ENCODE measurements at regions not wholly inside any gene's neighbourhood (a gene's known extent, or its start where the extent isn't known, plus 50 kb on each side); places are given as distances from the start of the nearest gene placed in this dataset.
"Not testable (repeated sequence)": the region's sequence is repeated elsewhere in the genome, so short reads cannot be mapped to it uniquely, and the experiment has no call there.

- DNase-seq, result no peak
These were observed 129.0 kb upstream of the RUNX1 start for GRCh38 chr21:35178098-35178497.

DNA sequence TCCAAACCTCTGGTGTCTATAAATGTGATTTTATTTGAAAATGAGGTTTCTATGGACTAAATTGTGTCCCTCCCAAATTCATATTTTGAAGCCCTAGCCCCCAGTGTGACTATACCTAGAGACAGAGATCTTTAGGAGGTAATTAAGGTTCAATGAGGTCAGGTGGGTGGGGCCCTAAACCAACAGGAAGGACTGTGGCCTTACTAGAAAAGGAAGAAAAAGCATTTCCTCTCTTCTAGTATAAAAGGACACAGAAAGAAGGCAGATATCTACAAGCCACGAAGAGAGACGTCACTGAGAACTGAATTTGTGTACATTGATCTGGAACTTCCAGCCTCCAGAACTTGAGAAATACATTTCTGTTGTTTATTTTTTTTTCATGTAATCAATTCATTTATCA, 123.1 kb upstream of the RUNX1 start:
- DNase-seq, result no peak

GRCh38 chr21:35171385-35171784, 122.3 kb upstream of the RUNX1 start:
- DNase-seq, result no peak

GRCh38 chr21:35170818-35171217, 121.7 kb upstream of the RUNX1 start:
- no peak for DNase-seq

DNA sequence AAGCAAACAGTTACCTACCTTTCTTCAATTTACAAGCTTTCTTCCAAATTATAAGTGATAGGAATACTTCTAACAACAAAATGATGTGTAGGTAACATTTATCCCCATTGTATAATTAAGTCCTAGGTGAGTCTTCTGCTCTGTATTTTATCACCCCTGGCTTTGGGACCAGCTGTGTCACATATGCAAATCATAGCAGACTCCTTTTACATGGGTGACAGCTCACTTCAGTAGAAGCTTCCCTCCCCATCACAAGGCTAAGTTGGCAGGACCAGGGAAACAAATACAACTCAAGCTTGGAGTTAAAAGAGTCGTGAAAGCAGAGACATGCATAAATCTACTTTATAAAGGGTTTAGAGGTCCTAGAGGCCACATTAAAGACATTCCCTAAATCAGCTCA, 121.1 kb upstream of the RUNX1 start:
- no peak for DNase-seq

DNA sequence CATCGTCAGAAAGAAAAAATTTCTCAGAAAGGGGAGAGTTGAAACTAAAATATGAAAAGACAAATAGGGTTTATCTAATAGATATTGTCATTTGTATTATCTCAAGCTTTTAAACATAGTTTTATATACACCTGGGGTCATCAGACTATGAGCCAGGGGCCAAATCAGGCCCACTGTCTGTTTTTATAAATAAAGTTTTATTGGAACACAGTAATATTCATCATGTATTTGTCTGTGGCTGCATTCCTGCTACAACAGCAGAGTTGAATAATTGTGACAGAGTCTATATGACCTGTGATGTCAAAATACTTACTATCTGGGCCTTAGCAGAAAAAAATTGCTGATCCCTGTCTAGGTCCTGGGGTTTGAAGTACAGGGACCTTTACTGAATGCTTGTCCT, 120.5 kb upstream of the RUNX1 start:
- DNase-seq, result no peak

GRCh38 chr21:35168735-35169134, 119.6 kb upstream of the RUNX1 start:
- DNase-seq, result no peak

- no peak for DNase-seq
These were observed 115.9 kb upstream of the RUNX1 start for GRCh38 chr21:35164971-35165483.

GRCh38 chr21:35164380-35164779, 115.3 kb upstream of the RUNX1 start:
- DNase-seq, result no peak

- no peak for DNase-seq
These were observed 114.3 kb upstream of the RUNX1 start for GRCh38 chr21:35163411-35163810.

GRCh38 chr21:35162831-35163230, 113.7 kb upstream of the RUNX1 start:
- no peak for DNase-seq

GRCh38 chr21:35159881-35160280, 110.8 kb upstream of the RUNX1 start:
- DNase-seq, result no peak

DNA sequence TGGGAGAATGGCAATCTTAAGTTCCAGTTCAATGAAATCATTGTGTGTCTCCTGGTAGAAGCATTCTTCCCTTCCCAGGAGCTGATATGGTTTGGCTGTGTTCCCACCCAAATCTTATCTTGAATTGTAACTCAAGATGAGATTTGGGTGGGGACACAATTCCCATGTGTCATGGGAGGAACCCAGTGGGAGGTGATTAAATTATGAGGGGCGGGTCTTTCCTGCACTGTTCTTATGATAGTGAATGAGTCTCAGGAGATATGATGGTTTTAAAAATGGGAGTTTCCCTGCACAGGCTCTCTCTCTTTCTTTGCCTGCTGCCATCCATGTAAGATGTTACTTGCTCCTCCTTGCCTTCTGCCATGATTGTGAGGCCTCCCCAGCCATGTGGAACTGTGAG, 108.3 kb upstream of the RUNX1 start:
- not testable (repeated sequence) for DNase-seq

DNA sequence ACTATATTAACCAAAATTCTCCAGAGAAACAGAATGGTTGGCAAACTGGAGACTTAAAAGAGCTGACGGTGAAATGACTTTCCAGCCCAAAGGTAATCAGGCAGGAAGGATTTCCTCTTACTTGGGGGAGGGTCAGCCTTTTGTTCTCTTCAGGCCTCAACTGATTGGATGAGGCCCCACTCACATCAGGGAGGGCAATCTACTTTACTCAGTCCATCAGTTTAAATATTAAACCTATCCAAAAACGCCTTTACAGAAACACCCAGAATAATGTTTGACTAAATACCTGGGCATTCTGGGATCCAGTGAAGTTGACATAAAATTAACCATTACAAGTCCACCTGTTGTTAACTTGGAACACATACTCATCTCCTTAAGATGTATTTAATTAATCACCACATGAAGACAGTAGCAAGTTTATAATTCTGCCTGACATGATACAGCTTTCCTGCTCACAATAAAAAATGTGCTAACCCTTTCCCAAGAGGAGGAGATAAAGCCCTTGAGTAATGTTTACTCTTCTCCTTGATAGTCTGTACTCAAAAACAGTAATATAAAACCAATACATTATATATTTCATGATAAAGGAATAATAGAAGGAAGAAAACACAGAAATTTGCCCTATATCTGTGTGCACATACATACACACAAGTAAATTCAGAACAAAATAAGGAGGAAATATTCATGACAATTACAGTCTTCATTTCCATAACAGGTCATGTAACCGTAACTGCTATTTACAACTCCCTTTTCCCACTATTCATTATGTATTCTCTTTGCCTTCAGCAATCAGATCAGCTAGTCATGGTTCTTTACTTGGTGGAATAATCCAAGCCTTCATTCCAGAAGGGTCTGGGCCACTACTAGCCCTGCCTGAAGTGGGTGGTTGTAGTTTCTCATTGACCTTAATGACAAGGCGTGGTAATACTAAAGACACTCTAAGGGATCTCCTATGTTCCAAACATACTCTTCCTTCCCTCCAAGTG, 107.5 kb upstream of the RUNX1 start:
- no peak for DNase-seq

- DNase-seq, result no peak
These were observed 105.7 kb upstream of the RUNX1 start for GRCh38 chr21:35154788-35155187.

GRCh38 chr21:35153671-35154070, 104.6 kb upstream of the RUNX1 start:
- DNase-seq, result no peak

DNA sequence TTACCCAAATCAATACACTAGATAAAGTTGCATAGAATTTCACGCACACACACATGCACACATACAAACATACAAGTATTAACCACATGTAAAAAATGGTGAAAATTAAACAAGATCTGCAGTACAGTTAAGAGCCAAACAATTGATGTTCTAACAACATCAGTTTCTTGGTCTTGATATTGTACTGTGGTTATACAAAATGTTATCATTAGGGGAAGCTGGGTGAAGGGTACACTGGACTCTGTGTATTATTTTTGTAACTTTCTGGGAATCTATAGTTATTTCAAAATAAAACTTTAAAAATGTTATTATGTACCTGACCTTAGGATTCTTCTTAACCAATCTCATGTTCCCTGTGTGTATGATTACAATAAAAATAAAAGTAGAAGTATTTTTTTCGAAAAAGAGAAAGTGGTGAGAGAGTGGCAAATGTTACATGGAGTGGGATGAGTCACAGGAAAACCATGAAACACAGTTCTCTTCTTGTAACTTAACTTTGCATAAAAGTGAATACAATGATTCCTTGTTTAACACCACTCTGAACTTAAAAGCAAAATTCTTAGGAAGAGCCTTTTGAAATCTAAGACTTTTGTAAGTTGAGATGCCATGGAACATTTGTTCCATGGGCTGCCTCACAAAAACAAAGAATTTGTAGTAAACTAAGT, 101.6 kb upstream of the RUNX1 start:
- DNase-seq, result no peak

DNA sequence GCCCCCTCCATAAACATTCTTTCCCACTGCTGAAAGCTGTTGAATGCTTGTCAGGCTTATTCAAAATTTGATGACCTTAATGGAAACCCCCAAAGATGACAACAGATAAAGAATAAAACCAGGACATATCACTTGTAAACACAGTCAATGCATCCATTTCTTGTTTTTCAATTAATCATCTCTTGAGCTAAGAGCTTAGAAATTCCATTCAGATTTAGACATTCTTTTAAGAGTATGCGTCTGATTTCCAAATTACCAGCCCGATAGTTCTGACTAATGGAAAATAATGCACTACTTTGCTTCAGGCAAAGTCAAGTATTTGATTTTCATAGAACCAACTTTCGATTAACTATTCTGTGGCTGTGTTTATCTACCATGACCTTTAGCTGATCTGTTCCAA, 100.6 kb upstream of the RUNX1 start:
- no peak for DNase-seq

DNA sequence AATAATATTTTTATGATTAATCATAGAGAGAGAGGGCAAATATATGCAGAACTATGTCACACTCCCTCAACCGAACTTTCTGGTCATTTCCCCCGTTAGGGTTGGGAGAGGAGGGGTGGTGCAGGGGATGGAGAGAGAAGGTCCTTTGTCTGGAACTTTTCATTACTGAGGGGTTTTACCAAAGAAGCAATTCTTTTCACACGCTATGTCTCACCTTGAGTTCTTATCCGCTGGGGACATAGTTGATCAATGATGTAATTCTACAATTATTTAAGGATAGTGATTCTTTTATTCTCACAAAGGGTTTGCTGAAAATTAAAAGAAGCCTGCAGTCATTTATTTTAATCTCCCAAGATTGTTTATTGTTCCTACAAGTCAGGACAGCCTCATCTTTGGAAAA, 98.3 kb upstream of the RUNX1 start:
- DNase-seq, result no peak

DNA sequence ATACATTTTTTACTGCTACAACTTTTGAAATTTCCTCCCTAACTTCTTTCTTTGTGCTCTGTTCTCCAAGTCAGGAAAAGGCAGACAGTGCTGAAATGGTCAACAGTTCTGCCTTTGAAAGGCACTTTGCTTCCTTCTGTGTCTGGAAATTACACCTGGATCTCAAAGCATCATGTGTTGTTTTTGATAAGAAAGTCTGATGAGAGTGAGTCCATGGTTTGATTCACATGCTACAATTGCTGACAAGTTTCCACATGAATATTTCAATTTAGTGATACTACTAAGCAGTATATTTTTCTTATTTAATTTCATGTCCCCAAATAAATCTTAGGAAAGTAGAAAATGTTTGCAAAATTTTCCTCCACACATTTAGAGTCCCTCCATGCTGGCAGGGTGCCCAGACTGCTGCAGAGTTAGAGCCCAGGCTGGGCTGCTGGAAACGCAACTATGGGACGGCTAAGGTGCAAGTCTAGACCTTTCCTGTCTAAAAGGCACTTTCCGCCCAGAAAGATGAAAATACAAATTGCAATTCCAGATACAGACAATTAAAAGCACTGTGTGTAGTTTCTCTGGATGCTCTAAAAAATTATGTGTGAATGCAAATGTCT, 96.6 kb upstream of the RUNX1 start:
- no peak for DNase-seq

DNA sequence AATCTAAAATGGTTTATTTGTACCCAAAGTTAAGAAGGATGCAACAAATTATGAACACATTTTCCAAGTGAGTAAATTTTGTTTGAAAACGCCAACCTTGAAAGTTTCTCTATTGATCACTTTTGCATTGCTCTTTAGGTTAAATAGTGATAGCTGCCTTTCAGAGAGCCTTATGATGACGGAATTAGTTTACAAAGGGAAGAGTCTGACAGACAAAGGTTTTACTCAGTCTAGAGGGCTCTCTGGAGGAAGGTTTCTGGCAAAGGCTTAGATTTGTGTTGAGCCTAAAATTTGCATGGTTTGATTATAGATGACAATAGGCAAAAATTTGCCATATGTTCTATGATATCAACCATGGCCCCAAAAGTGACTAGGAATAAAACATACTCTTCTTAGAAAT, 95.9 kb upstream of the RUNX1 start:
- no peak for DNase-seq

- DNase-seq, result no peak
These were observed 93.1 kb upstream of the RUNX1 start for GRCh38 chr21:35142036-35142815.

GRCh38 chr21:35139382-35139715, 90.2 kb upstream of the RUNX1 start:
- DNase-seq, result no peak
